Activated T-cell treated with anti-CD3 and anti-CD28 coated beads, Interleukin-2, amount 50 U/mL, for 24 hours (primary cell): ENCODE measurements at regions not wholly inside any gene's neighbourhood (a gene's known extent, or its start where the extent isn't known, plus 50 kb on each side); places are given as distances from the start of the nearest gene placed in this dataset.

Experiments
- DNase-seq: peaks from one replicate; pipeline ENCODE4 v3.0.0-alpha.2; 2020
- H3K27ac Mint-ChIP-seq: 2 replicates; pipeline ENCODE4 v1.8.0; 2020; ENCODE audit warnings: mild to moderate bottlenecking, mixed read lengths
- H3K27me3 Mint-ChIP-seq: 2 replicates; pipeline ENCODE4 v1.8.0; 2020; ENCODE audit warnings: mixed read lengths
- H3K36me3 Mint-ChIP-seq: 2 replicates; pipeline ENCODE4 v1.8.0; 2020; ENCODE audit warnings: low read depth, mixed read lengths
- H3K4me1 Mint-ChIP-seq: 2 replicates; pipeline ENCODE4 v1.8.0; 2020; ENCODE audit warnings: low read depth, mixed read lengths
- H3K4me3 Mint-ChIP-seq: 2 replicates; pipeline ENCODE4 v1.8.0; 2020; ENCODE audit warnings: mild to moderate bottlenecking, moderate library complexity, mixed read lengths
- H3K9me3 Mint-ChIP-seq: 2 replicates; pipeline ENCODE4 v1.8.0; 2020; ENCODE audit warnings: mixed read lengths

GRCh38 chr11:70861559-70861958 is 390.8 kb downstream of the SHANK2 start:
- Mint-ChIP-seq H3K27me3 (no peaks in the 10 kb centered on the region), H3K36me3 (no peaks in the 10 kb centered on the region), H3K4me3 (no peak overlapping the region), H3K27ac (no peak overlapping the region), H3K9me3 (no peaks in the 10 kb centered on the region), H3K4me1 (no peaks in the 10 kb centered on the region)
- no peak for DNase-seq

GRCh38 chr11:70862093-70862492 is 390.3 kb downstream of the SHANK2 start:
- no peaks in the 10 kb centered on the region for H3K27me3 Mint-ChIP-seq
- H3K4me3 Mint-ChIP-seq = no peak overlapping the region
- no peak for DNase-seq
- no peaks in the 10 kb centered on the region for H3K36me3 Mint-ChIP-seq
- no peaks in the 10 kb centered on the region for H3K9me3 Mint-ChIP-seq
- no peaks in the 10 kb centered on the region for H3K4me1 Mint-ChIP-seq
- no peak overlapping the region for H3K27ac Mint-ChIP-seq

- H3K9me3 Mint-ChIP-seq = no peaks in the 10 kb centered on the region
- no peaks in the 10 kb centered on the region for H3K27me3 Mint-ChIP-seq
- no peaks in the 10 kb centered on the region for H3K36me3 Mint-ChIP-seq
- no peak overlapping the region for H3K4me3 Mint-ChIP-seq
- no peaks in the 10 kb centered on the region for H3K4me1 Mint-ChIP-seq
- no peak overlapping the region for H3K27ac Mint-ChIP-seq
- no peak for DNase-seq
These were observed 389.2 kb downstream of the SHANK2 start for GRCh38 chr11:70863186-70863585.

- Mint-ChIP-seq H3K27ac (no peak overlapping the region), H3K27me3 (no peaks in the 10 kb centered on the region), H3K36me3 (no peaks in the 10 kb centered on the region), H3K9me3 (no peaks in the 10 kb centered on the region), H3K4me1 (no peaks in the 10 kb centered on the region), H3K4me3 (no peak overlapping the region)
- no peak for DNase-seq
These were observed 388.4 kb downstream of the SHANK2 start for GRCh38 chr11:70863993-70864392.

- DNase-seq = no peak
- Mint-ChIP-seq H3K27me3 (no peaks in the 10 kb centered on the region), H3K4me1 (no peaks in the 10 kb centered on the region), H3K9me3 (no peaks in the 10 kb centered on the region), H3K36me3 (no peaks in the 10 kb centered on the region), H3K4me3 (no peak overlapping the region), H3K27ac (no peak overlapping the region)
These were observed 387.0 kb downstream of the SHANK2 start for GRCh38 chr11:70865356-70865755.

- Mint-ChIP-seq H3K9me3 (no peaks in the 10 kb centered on the region), H3K27me3 (peaks cover under 1% of the 10 kb centered on the region), H3K4me3 (no peak overlapping the region)
These were observed 385.5 kb downstream of the SHANK2 start for GRCh38 chr11:70866834-70867233.

GRCh38 chr11:70867281-70868047 is 384.9 kb downstream of the SHANK2 start:
- H3K9me3 Mint-ChIP-seq = no peaks in the 10 kb centered on the region
- no peak overlapping the region for H3K4me3 Mint-ChIP-seq
- DNase-seq = no peak
- H3K27me3 Mint-ChIP-seq = peaks cover 3% of the 10 kb centered on the region
- no peaks in the 10 kb centered on the region for H3K4me1 Mint-ChIP-seq
- no peak overlapping the region for H3K27ac Mint-ChIP-seq
- H3K36me3 Mint-ChIP-seq = no peaks in the 10 kb centered on the region

More at GRCh38 chr11:70866834-70867233, 385.5 kb downstream of the SHANK2 start:
- no peak overlapping the region for H3K27ac Mint-ChIP-seq
- no peaks in the 10 kb centered on the region for H3K4me1 Mint-ChIP-seq
- DNase-seq = no peak
- no peaks in the 10 kb centered on the region for H3K36me3 Mint-ChIP-seq

GRCh38 chr11:70868341-70868885 is 384.0 kb downstream of the SHANK2 start:
- no peak for DNase-seq
- Mint-ChIP-seq H3K4me3 (no peak overlapping the region), H3K9me3 (no peaks in the 10 kb centered on the region), H3K4me1 (no peaks in the 10 kb centered on the region), H3K27ac (no peak overlapping the region), H3K36me3 (no peaks in the 10 kb centered on the region), H3K27me3 (peaks cover 3% of the 10 kb centered on the region)

GRCh38 chr11:70869054-70869453 is 383.3 kb downstream of the SHANK2 start:
- Mint-ChIP-seq H3K9me3 (no peaks in the 10 kb centered on the region), H3K27me3 (peaks cover 3% of the 10 kb centered on the region), H3K27ac (no peak overlapping the region), H3K36me3 (no peaks in the 10 kb centered on the region), H3K4me1 (no peaks in the 10 kb centered on the region), H3K4me3 (no peak overlapping the region)
- no peak for DNase-seq

- Mint-ChIP-seq H3K36me3 (no peaks in the 10 kb centered on the region), H3K4me3 (no peak overlapping the region), H3K27ac (no peak overlapping the region), H3K4me1 (no peaks in the 10 kb centered on the region), H3K9me3 (no peaks in the 10 kb centered on the region), H3K27me3 (peaks cover 7% of the 10 kb centered on the region)
- no peak for DNase-seq
These were observed 380.5 kb downstream of the SHANK2 start for GRCh38 chr11:70871881-70872280.

- H3K27ac Mint-ChIP-seq = no peak overlapping the region
- no peak for DNase-seq
- H3K9me3 Mint-ChIP-seq = no peaks in the 10 kb centered on the region
- H3K4me1 Mint-ChIP-seq = no peaks in the 10 kb centered on the region
- no peaks in the 10 kb centered on the region for H3K36me3 Mint-ChIP-seq
- H3K27me3 Mint-ChIP-seq = peaks cover 7% of the 10 kb centered on the region
- no peak overlapping the region for H3K4me3 Mint-ChIP-seq
These were observed 380.1 kb downstream of the SHANK2 start for GRCh38 chr11:70872299-70872698.

- H3K27ac Mint-ChIP-seq = no peak overlapping the region
- H3K9me3 Mint-ChIP-seq = no peaks in the 10 kb centered on the region
- no peak overlapping the region for H3K4me3 Mint-ChIP-seq
- no peak for DNase-seq
- H3K27me3 Mint-ChIP-seq = peaks cover 7% of the 10 kb centered on the region
- no peaks in the 10 kb centered on the region for H3K4me1 Mint-ChIP-seq
- H3K36me3 Mint-ChIP-seq = no peaks in the 10 kb centered on the region
These were observed 379.2 kb downstream of the SHANK2 start for GRCh38 chr11:70872955-70873735.

- no peak for DNase-seq
- no peaks in the 10 kb centered on the region for H3K4me1 Mint-ChIP-seq
- no peak overlapping the region for H3K27ac Mint-ChIP-seq
- H3K9me3 Mint-ChIP-seq = no peaks in the 10 kb centered on the region
- H3K4me3 Mint-ChIP-seq = no peak overlapping the region
- peaks cover 7% of the 10 kb centered on the region for H3K27me3 Mint-ChIP-seq
- no peaks in the 10 kb centered on the region for H3K36me3 Mint-ChIP-seq
These were observed 378.5 kb downstream of the SHANK2 start for GRCh38 chr11:70873736-70874412.

GRCh38 chr11:70876685-70877084 is 375.7 kb downstream of the SHANK2 start:
- no peaks in the 10 kb centered on the region for H3K9me3 Mint-ChIP-seq
- DNase-seq = no peak
- no peaks in the 10 kb centered on the region for H3K4me1 Mint-ChIP-seq
- no peaks in the 10 kb centered on the region for H3K36me3 Mint-ChIP-seq
- no peak overlapping the region for H3K27ac Mint-ChIP-seq
- no peak overlapping the region for H3K4me3 Mint-ChIP-seq
- H3K27me3 Mint-ChIP-seq = peaks cover 10% of the 10 kb centered on the region
